GM12874 (cell line): ENCODE measurements at regions not wholly inside any gene's neighbourhood (a gene's known extent, or its start where the extent isn't known, plus 50 kb on each side); places are given as distances from the start of the nearest gene placed in this dataset.

Experiments
- CTCF ChIP-seq: IDR thresholded peaks from 2 replicates; pipeline ENCODE4 v1.5.1; 2011; ENCODE audit warnings: low read depth, mild to moderate bottlenecking, control low read depth, low read length, moderate library complexity; ENCODE audit not compliant: insufficient read depth

- TF ChIP-seq CTCF = no peak
These were observed 1746.4 kb downstream of the EFNA5 start for GRCh38 chr5:105924366-105924765.

- no peak for TF ChIP-seq CTCF
These were observed 1748.2 kb downstream of the EFNA5 start for GRCh38 chr5:105922574-105922973.

- TF ChIP-seq CTCF = no peak
These were observed 1748.7 kb downstream of the EFNA5 start for GRCh38 chr5:105922080-105922479.

- no peak for TF ChIP-seq CTCF
These were observed 1753.5 kb downstream of the EFNA5 start for GRCh38 chr5:105917189-105917588.

- no peak for TF ChIP-seq CTCF
These were observed 1763.7 kb downstream of the EFNA5 start for GRCh38 chr5:105907016-105907415.

- no peak for TF ChIP-seq CTCF
These were observed 1765.3 kb downstream of the EFNA5 start for GRCh38 chr5:105905392-105905791.

- no peak for TF ChIP-seq CTCF
These were observed 1767.7 kb downstream of the EFNA5 start for GRCh38 chr5:105903069-105903468.

GRCh38 chr5:105899726-105900125 is 1771.0 kb downstream of the EFNA5 start:
- TF ChIP-seq CTCF = no peak
